Neural cell (in vitro differentiated cells): ENCODE measurements at regions not wholly inside any gene's neighbourhood (a gene's known extent, or its start where the extent isn't known, plus 50 kb on each side); places are given as distances from the start of the nearest gene placed in this dataset.

Source experiments
- CTCF ChIP-seq: fragments of 450-650 bp; IDR thresholded peaks from 2 replicates; pipeline ENCODE4 v1.5.1; 2014; ENCODE audit warnings: antibody characterized with exemption, mild to moderate bottlenecking, moderate library complexity; ENCODE audit not compliant: poor library complexity, severe bottlenecking
- EP300 ChIP-seq: fragments of 450-650 bp; conservative IDR thresholded peaks from 2 replicates; pipeline ENCODE4 v1.6.1; 2014; ENCODE audit warnings: antibody characterized with exemption, mild to moderate bottlenecking, moderate library complexity; ENCODE audit not compliant: poor library complexity, severe bottlenecking
- EZH2 ChIP-seq: fragments of 200-600, 300-800 bp; shearing (Covaris generic), sonication (generic); IDR thresholded peaks from 2 replicates; pipeline ENCODE4 v1.6.1; 2014; ENCODE audit warnings: antibody characterized with exemption, low read length, borderline replicate concordance, mild to moderate bottlenecking; ENCODE audit not compliant: insufficient read depth, poor library complexity, severe bottlenecking
- MXI1 ChIP-seq: fragments of 450-650 bp; conservative IDR thresholded peaks from 2 replicates; pipeline ENCODE4 v1.6.1; 2014; ENCODE audit warnings: antibody characterized with exemption, mild to moderate bottlenecking; ENCODE audit not compliant: poor library complexity, severe bottlenecking
- POLR2AphosphoS5 ChIP-seq: IDR thresholded peaks from 2 replicates; pipeline ENCODE4 v1.6.1; 2012
- RAD21 ChIP-seq: fragments of 450-650 bp; conservative IDR thresholded peaks from 2 replicates; pipeline ENCODE4 v1.6.1; 2014; ENCODE audit warnings: antibody characterized with exemption, mild to moderate bottlenecking, moderate library complexity
- REST ChIP-seq: IDR thresholded peaks from 2 replicates; pipeline ENCODE4 v1.6.1; 2012; ENCODE audit warnings: borderline replicate concordance
- SMC3 ChIP-seq: fragments of 450-650 bp; conservative IDR thresholded peaks from 2 replicates; pipeline ENCODE4 v1.6.1; 2014; ENCODE audit warnings: antibody characterized with exemption, mild to moderate bottlenecking, moderate library complexity; ENCODE audit not compliant: poor library complexity
- TAF1 ChIP-seq: IDR thresholded peaks from 2 replicates; pipeline ENCODE4 v1.6.1; 2012; ENCODE audit warnings: low read depth

GRCh38 chrX:131918839-131919238 is 104.3 kb upstream of the STK26 start:
- TF ChIP-seq CTCF, result no peak
- no peak for TF ChIP-seq POLR2AphosphoS5
- TF ChIP-seq EZH2, result no peak
- no peak for TF ChIP-seq EP300
- TF ChIP-seq REST, result no peak
- no peak for TF ChIP-seq RAD21
- no peak for TF ChIP-seq TAF1
- no peak for TF ChIP-seq MXI1
- no peak for TF ChIP-seq SMC3
